ENCODE measurements at regions not wholly inside any gene's neighbourhood (a gene's known extent, or its start where the extent isn't known, plus 50 kb on each side); places are given as distances from the start of the nearest gene placed in this dataset.

GRCh38 chr2:136195226-136195625 is 77.3 kb upstream of the CXCR4 start:
- ChIA-PET CTCF (no interaction called here), POLR2A (no interaction called here)
- H3K36me3 ChIP-seq (ENCODE audit: control insufficient read depth, insufficient read depth, low read length): no peaks in the 10 kb centered on the region
- no peak overlapping the region for H3K4me3 ChIP-seq (ENCODE audit: low read depth, low read length)
- no peak for TF ChIP-seq CTCF (IDR thresholded peaks at IDR 0.05; ENCODE audit: insufficient read depth, low read depth, low read length)
- no peaks in the 10 kb centered on the region; the same call in 1 of the 2 replicates for H3K27me3 ChIP-seq (ENCODE audit: control insufficient read depth, insufficient read depth, low read length)
- DNase-seq (ENCODE audit: low read depth): no peak

- ChIA-PET CTCF (no interaction called here), POLR2A (no interaction called here)
Observed at GRCh38 chr2:136191041-136191440, 73.1 kb upstream of the CXCR4 start.

GRCh38 chr2:136189221-136189782 is 71.4 kb upstream of the CXCR4 start:
- DNase-seq (ENCODE audit: low read depth): no peak
- ChIA-PET CTCF (interaction anchor here (0.9 to 1.0 kb wide), 2 partner anchors 25 to 35 kb away, joined by 3 read pairs; no protein-coding TSS in a partner anchor), POLR2A (no interaction called here)
- H3K36me3 ChIP-seq (ENCODE audit: control insufficient read depth, insufficient read depth, low read length): no peaks in the 10 kb centered on the region
- TF ChIP-seq CTCF (IDR thresholded peaks at IDR 0.05; ENCODE audit: insufficient read depth, low read depth, low read length): no peak
- no peaks in the 10 kb centered on the region; the same call in 1 of the 2 replicates for H3K27me3 ChIP-seq (ENCODE audit: control insufficient read depth, insufficient read depth, low read length)
- no peak overlapping the region for H3K4me3 ChIP-seq (ENCODE audit: low read depth, low read length)

More at GRCh38 chr2:136191041-136191440, 73.1 kb upstream of the CXCR4 start:
- Histone ChIP-seq H3K27me3 (ENCODE audit: control insufficient read depth, insufficient read depth, low read length) (no peaks in the 10 kb centered on the region; the same call in 1 of the 2 replicates), H3K36me3 (ENCODE audit: control insufficient read depth, insufficient read depth, low read length) (no peaks in the 10 kb centered on the region), H3K4me3 (ENCODE audit: low read depth, low read length) (no peak overlapping the region)
- DNase-seq (ENCODE audit: low read depth): no peak
- TF ChIP-seq CTCF (IDR thresholded peaks at IDR 0.05; ENCODE audit: insufficient read depth, low read depth, low read length): no peak

GRCh38 chr2:136188086-136188485 is 70.1 kb upstream of the CXCR4 start:
- H3K4me3 ChIP-seq (ENCODE audit: low read depth, low read length): no peak overlapping the region
- no peaks in the 10 kb centered on the region for H3K36me3 ChIP-seq (ENCODE audit: control insufficient read depth, insufficient read depth, low read length)
- CTCF ChIA-PET: interaction anchor here (1.0 kb wide), 2 partner anchors 8 to 23 kb away, joined by 3 read pairs; no protein-coding TSS in a partner anchor
- POLR2A ChIA-PET: no interaction called here
- TF ChIP-seq CTCF (IDR thresholded peaks at IDR 0.05; ENCODE audit: insufficient read depth, low read depth, low read length): no peak
- H3K27me3 ChIP-seq (ENCODE audit: control insufficient read depth, insufficient read depth, low read length): no peaks in the 10 kb centered on the region; the same call in 1 of the 2 replicates
- no peak for DNase-seq (ENCODE audit: low read depth)

- ChIA-PET CTCF (no interaction called here), POLR2A (no interaction called here)
- Histone ChIP-seq H3K4me3 (ENCODE audit: low read depth, low read length) (no peak overlapping the region), H3K27me3 (ENCODE audit: control insufficient read depth, insufficient read depth, low read length) (no peaks in the 10 kb centered on the region; the same call in 1 of the 2 replicates), H3K36me3 (ENCODE audit: control insufficient read depth, insufficient read depth, low read length) (no peaks in the 10 kb centered on the region)
- no peak for DNase-seq (ENCODE audit: low read depth)
- TF ChIP-seq CTCF (IDR thresholded peaks at IDR 0.05; ENCODE audit: insufficient read depth, low read depth, low read length): no peak
Observed at GRCh38 chr2:136185981-136186776, 68.2 kb upstream of the CXCR4 start.
